SKM-1 (cell line): ENCODE measurements at regions not wholly inside any gene's neighbourhood (a gene's known extent, or its start where the extent isn't known, plus 50 kb on each side); places are given as distances from the start of the nearest gene placed in this dataset.

ENCODE experiments used
- DNase-seq: peaks from one replicate; lab custom pipeline; 2025; ENCODE audit not compliant: unreplicated experiment; lab: John Stamatoyannopoulos, UW

DNA sequence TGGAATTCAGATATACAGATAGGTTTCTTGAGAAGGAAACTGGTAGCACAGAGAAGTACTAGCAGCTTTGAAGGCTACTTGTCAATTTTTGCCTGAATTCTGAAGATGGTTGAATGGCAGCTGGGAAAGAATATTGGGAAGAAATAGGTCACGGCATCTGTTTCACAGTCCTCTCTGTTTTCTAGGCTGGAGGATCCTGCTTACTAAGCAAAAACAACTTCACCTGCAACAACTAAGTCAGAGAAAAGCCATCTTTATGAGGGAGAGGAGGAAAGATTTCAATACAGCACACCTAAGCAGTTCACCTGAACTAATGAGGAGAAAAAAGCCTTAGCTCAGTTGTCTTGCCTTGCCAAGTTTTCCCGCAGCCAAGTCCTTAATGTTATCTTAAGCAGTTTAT lies 975.5 kb upstream of the EPHA7 start:
- no peak for DNase-seq

DNA sequence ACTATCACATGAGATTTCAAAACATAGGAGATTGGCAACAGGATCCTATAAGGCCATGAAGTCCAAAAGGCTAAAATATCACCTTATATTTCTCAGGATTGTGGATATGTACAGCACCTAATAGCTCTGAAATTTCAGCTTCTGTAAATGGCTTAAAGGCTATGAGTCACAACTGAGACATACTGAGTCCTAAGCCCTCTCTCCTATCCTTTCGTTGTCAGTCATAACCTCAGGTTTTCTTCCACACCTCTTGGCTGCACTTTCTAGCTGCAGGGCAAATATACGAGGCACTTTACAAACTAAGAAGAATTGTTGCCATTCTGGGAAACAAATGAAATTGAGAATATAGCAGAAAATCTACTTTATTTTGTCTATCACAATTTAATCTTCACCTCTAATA lies 969.9 kb upstream of the EPHA7 start:
- DNase-seq = no peak

DNA sequence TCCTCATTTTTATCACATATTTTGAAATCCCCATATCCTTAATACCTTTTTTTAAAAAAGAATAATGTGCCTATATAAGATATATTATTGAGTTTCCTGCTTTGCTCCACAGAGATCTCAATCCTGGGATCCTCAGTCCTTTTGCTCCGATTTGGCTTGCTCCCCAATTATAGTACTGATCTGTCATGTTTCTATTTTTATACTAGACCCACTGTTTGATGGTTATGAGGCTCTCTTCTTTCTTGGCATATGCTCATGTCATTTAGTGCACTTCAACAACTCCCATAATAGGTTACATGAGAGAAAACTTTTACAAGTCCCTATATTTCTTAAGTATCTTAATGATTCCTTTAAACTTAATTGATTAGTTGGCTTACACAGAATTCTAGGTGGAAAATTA lies 958.5 kb upstream of the EPHA7 start:
- DNase-seq = no peak

GRCh38 chr6:94376876-94377275 lies 957.5 kb upstream of the EPHA7 start:
- no peak for DNase-seq

GRCh38 chr6:94372229-94372628 lies 952.9 kb upstream of the EPHA7 start:
- no peak for DNase-seq

- DNase-seq = no peak
Measured at GRCh38 chr6:94367316-94367715, 948.0 kb upstream of the EPHA7 start.

DNA sequence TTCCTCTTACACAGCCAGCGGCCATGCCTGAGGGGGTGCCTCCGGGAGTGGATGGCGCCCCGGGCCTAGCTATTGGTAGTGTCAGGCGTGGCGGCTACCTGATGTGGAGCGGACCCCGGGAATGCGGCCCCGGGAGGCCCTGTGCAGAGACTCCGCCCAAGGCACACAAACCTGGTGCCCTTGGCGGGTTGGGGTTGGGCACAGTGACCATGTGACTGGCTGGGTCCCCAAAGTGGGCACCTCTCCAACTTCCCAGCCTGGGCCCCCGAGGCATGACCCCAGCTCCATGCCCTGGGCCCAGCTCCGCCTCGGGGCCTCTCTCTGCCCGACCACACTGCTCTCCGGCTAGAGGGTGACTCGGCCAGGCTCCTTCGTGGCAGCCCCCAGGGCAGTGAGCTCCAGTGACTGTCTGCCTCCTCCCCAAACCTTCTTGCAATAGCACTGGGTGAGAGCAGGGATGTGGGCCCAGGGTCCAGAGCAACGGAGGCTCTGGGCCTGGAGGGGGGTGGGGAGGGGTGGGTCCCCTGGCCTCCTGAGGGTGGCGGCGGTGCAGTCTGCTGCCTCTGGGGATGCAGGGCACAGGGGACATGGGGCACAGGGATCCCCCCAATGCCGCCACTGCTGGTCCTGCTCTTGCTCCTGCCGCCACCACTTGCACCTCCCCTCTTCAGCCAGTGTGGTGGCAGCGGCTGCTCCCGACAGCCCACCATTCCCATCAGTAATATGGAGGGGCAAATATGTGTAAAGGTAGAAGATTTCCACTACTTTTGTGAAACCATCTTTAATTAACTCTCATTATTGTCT lies 942.9 kb upstream of the EPHA7 start:
- DNase-seq = no peak

GRCh38 chr6:94361304-94362060 lies 942.1 kb upstream of the EPHA7 start:
- no peak for DNase-seq

DNA sequence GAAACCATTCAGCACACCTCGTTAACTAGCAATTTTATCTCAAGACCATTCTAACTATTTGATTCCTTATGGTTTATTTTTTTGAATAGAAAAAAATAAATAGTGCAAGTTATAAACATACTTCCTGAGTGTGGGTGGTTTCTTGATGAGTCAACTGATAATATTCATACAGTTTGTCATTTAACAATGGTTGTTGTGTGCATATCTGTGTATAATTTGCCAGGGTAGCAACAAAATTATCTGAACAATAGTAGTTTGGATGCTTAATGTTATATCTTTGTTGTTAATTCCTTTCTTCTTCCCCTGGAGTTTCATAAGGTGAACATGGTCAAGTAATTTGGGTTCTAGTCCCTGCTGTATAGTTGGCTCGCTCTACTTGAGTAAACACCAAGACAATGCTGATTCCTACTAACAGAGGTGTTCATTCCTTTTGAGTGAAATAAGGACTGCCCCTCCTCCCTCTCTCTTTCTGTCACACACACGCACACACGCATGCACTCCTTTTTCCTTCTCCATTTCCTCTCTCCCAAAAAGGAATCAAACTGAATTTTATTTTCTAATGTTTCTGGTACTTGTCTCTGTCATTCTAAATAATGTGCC lies 938.1 kb upstream of the EPHA7 start:
- DNase-seq = no peak

- no peak for DNase-seq
Measured at GRCh38 chr6:94350833-94351232, 931.5 kb upstream of the EPHA7 start.

GRCh38 chr6:94349227-94349626 lies 929.9 kb upstream of the EPHA7 start:
- no peak for DNase-seq

- no peak for DNase-seq
Measured at GRCh38 chr6:94344866-94345265, 925.5 kb upstream of the EPHA7 start.

DNA sequence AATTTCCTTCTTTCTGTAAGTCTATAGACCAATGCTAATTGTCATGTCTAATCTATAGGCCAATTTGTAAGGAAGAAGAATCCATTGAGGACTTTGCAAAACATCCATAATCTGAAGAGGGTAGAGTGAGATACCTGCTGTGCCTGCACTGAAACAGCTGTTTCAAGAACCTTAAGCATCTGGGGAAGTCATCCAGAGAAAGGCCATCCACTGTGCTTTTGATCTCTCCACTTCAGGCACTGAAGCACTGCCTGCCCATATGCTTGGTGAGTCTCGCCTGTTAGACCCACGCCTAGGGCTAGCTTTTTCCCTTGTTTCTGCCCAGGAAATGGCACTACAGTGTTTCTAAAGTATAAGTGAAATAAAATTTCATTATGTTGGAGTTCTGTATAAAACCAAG lies 921.8 kb upstream of the EPHA7 start:
- no peak for DNase-seq

- peak; percentile 15 for DNase-seq
Measured at GRCh38 chr6:94323853-94324252, 904.5 kb upstream of the EPHA7 start.

- no peak for DNase-seq
Measured at GRCh38 chr6:94300424-94301144, 881.2 kb upstream of the EPHA7 start.

- no peak for DNase-seq
Measured at GRCh38 chr6:94289131-94289530, 869.8 kb upstream of the EPHA7 start.

DNA sequence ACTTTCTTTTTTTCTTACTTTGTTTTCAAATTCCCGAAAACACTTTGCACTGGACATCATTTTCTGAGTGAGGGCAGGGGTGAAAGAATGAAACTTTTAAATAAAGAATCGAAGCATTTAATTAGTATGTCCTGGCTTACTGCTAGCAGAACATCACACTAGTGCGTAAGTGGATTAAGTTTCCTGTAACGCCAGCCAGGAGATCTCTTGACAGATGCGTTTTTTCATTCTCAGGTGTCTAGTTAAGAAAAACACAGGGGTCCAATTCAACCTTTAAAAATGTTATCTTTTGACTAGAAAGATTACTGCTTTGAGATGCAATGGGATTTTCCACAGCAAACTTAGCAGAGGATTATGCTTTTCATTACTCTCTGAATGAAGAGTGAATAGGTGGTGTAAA lies 858.8 kb upstream of the EPHA7 start:
- no peak for DNase-seq

- DNase-seq = no peak
Measured at GRCh38 chr6:94272327-94272726, 853.0 kb upstream of the EPHA7 start.

- no peak for DNase-seq
Measured at GRCh38 chr6:94270091-94270948, 851.0 kb upstream of the EPHA7 start.

GRCh38 chr6:94269256-94269655 lies 849.9 kb upstream of the EPHA7 start:
- no peak for DNase-seq

DNA sequence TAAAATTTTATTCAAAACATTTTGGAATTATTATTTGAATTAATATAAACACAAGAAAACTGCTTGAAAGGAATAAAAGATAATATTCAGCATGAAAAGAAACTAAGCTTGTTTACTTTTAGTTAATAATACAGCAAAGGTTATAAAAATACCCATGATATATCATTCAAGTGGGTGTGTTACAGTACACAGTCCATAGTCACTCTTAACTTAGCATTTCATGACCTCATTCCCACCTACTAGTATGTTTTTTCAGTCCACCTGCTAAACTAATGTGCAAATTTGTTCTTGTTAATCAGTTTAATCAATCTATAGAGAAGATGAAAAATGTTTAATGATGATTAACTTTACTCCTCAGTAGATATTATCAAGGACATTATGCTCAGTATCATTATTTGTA lies 841.4 kb upstream of the EPHA7 start:
- no peak for DNase-seq
